ENCODE measurements at regions not wholly inside any gene's neighbourhood (a gene's known extent, or its start where the extent isn't known, plus 50 kb on each side); places are given as distances from the start of the nearest gene placed in this dataset.

DNA sequence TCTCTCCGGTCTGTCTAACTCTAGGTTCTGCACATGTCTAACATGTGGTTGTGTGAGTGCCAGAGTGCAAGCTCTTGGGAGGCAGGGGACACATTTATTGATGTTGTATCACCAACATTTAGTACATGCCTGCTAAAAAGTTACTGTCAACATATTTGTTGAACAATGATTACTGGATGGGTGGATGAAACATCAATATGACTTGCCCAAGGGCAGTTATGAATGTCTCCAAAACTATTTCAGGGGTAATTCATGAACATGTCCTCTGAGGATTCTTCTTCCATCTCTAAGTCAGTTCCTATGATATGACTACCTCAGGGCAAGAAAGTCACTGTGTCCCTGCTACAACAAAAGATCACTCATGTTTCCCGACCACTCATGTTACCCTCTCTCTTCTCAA is 91.3 kb upstream of the STEAP1B start:
- Histone ChIP-seq H3K4ac (replicated peaks; ENCODE audit: insufficient read length, low read depth, low read length) (peak overlapping the region; percentile 12), H3K4me3 (ENCODE audit: extremely low read depth in 1 of 4, insufficient read depth in 2 of 4, low read depth in 3 of 4, low read length in 4 of 4) (no peak overlapping the region), H4K5ac (ENCODE audit: insufficient read length, low read depth, low read length) (no peak overlapping the region), H2BK20ac (ENCODE audit: low read length) (peak overlapping the region; percentile 18), H2BK15ac (ENCODE audit: low read length) (no peak overlapping the region), H3K14ac (ENCODE audit: insufficient read length) (no peak overlapping the region), H3K9ac (replicated peaks in 1 of 4; ENCODE audit: extremely low read depth in 1 of 4, low read depth in 3 of 4, low read length in 3 of 4) (no peak overlapping the region), H2BK12ac (ENCODE audit: low read depth, low read length) (no peak overlapping the region; the same call in 1 of the 2 replicates), H3K4me1 (replicated peaks in 1 of 4; ENCODE audit: control insufficient read depth in 3 of 4, insufficient read depth in 4 of 4, low read length in 3 of 4) (peaks cover 2 to 12% (median 9%) of the 10 kb centered on the region in 4 experiments; a peak in 6 of 7 replicates), H3K79me1 (ENCODE audit: low read depth, low read length) (no peaks in the 10 kb centered on the region), H4K20me1 (replicated peaks in 1 of 2; ENCODE audit: control insufficient read depth in 1 of 2, insufficient read depth in 2 of 2, low read length in 2 of 2) (no peaks in the 10 kb centered on the region), H2AK5ac (ENCODE audit: low read depth, low read length) (no peak overlapping the region), H3K56ac (replicated peaks; ENCODE audit: insufficient read length, low read depth, low read length) (no peak overlapping the region), H3K36me3 (ENCODE audit: control insufficient read depth in 2 of 4, insufficient read depth in 4 of 4, low read length in 3 of 4) (no peaks in the 10 kb centered on the region), H2BK120ac (replicated peaks; ENCODE audit: low read depth, low read length) (no peak overlapping the region), H3K27ac (ENCODE audit: low read depth, low read length) (no peak overlapping the region), H2BK5ac (ENCODE audit: low read depth, low read length) (no peak overlapping the region), H3K23me2 (ENCODE audit: low read depth, low read length) (no peaks in the 10 kb centered on the region), H3K79me2 (ENCODE audit: control insufficient read depth in 1 of 2, insufficient read depth in 2 of 2, low read length in 2 of 2) (no peaks in the 10 kb centered on the region), H3K23ac (ENCODE audit: insufficient read length) (no peak overlapping the region), H3K4me2 (ENCODE audit: insufficient read depth in 1 of 2, low read depth in 2 of 2, low read length in 2 of 2) (no peak overlapping the region), H4K91ac (replicated peaks; ENCODE audit: insufficient read length, low read length) (no peak overlapping the region), H2AFZ (ENCODE audit: low read length) (no peak overlapping the region), H3K27me3 (replicated peaks in 1 of 4; ENCODE audit: control insufficient read depth in 3 of 4, extremely low read depth in 1 of 4, insufficient read depth in 3 of 4, low read length in 3 of 4) (no peaks in the 10 kb centered on the region), H4K8ac (ENCODE audit: extremely low read depth, insufficient read depth, low read length) (no peak overlapping the region), H3K9me3 (ENCODE audit: insufficient read depth in 2 of 2, low read depth in 1 of 2, low read length in 1 of 2) (no peaks in the 10 kb centered on the region), H3K18ac (ENCODE audit: extremely low read depth, low read length) (no peak overlapping the region)
- FAIRE-seq: no peak
- ChIA-PET POLR2A (ENCODE audit: partially characterized antibody) (no interaction called here), CTCF (ENCODE audit: partially characterized antibody) (no interaction called here)
- WGBS, 2 experiments (ENCODE audit: extremely low coverage in 1 of 2, insufficient coverage in 1 of 2, insufficient read length in 1 of 2, insufficient replicate concordance in 2 of 2, low coverage in 1 of 2, low lambda C conversion rate in 2 of 2, missing lambda C conversion rate in 1 of 2): 80% methylated on average over 2 of the region's 2 CpGs; no CpG with 5 or more reads in 1 of the 2 experiments
- no peak for DNase-seq (ENCODE audit: low read depth in 1 of 2, low spot score in 2 of 2)
- TF ChIP-seq SAP30 (IDR thresholded peaks at IDR 0.05; ENCODE audit: insufficient read depth, insufficient replicate concordance, low read length): no peak
- TF ChIP-seq, protein P1, sequence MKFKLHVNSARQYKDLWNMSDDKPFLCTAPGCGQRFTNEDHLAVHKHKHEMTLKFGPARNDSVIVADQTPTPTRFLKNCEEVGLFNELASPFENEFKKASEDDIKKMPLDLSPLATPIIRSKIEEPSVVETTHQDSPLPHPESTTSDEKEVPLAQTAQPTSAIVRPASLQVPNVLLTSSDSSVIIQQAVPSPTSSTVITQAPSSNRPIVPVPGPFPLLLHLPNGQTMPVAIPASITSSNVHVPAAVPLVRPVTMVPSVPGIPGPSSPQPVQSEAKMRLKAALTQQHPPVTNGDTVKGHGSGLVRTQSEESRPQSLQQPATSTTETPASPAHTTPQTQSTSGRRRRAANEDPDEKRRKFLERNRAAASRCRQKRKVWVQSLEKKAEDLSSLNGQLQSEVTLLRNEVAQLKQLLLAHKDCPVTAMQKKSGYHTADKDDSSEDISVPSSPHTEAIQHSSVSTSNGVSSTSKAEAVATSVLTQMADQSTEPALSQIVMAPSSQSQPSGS (IDR thresholded peaks at IDR 0.05; ENCODE audit: low read length): no peak
- TF ChIP-seq EZH2 (IDR thresholded peaks at IDR 0.05; ENCODE audit: low read depth, low read length, severe bottlenecking): no peak
- no peak for TF ChIP-seq ZNF274 (IDR thresholded peaks at IDR 0.05; ENCODE audit: borderline replicate concordance, extremely low read depth, low read length)
- TF ChIP-seq CREB1 (IDR thresholded peaks at IDR 0.05): no peak
- TF ChIP-seq GTF2F1 (IDR thresholded peaks at IDR 0.05; ENCODE audit: borderline replicate concordance, low read depth, low read length): no peak
- no peak for TF ChIP-seq MAFK (IDR thresholded peaks at IDR 0.05; ENCODE audit: low read depth, low read length)
